GM18873 (cell line): ENCODE measurements at regions not wholly inside any gene's neighbourhood (a gene's known extent, or its start where the extent isn't known, plus 50 kb on each side); places are given as distances from the start of the nearest gene placed in this dataset.

Experiments
- ATAC-seq: cut with Tn5 transposase; IDR thresholded peaks from one replicate; pipeline ENCODE4 v1.9.1; 2021; ENCODE audit warnings: mild to moderate bottlenecking, moderate library complexity, moderate number of reproducible peaks; ENCODE audit not compliant: unreplicated experiment, low FRiP score

- ATAC-seq, result no peak
These were observed 555.3 kb downstream of the MED13L start for GRCh38 chr12:115722181-115722580.

DNA sequence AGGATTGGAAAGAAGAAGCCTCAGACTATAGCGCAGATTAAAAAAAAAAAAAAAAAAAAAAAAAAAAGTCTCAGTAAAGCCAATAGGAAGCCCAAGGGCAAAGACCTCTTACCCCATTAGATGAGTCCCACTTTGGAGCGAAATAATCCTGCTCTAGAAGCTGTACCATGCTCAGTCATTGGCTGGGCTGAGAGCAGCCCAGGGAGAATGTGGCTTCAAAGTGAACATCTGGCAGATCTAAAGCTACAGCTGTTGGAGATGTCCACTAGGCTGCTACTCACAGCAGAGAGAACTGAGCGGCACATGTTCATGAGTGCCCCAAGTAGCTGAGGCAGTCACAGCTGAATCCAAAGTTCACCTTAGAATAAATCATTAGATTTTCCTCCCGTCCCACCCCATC, 560.9 kb downstream of the MED13L start:
- no peak for ATAC-seq

GRCh38 chr12:115712676-115713075, 564.8 kb downstream of the MED13L start:
- no peak for ATAC-seq

- ATAC-seq, result no peak
These were observed 567.4 kb downstream of the MED13L start for GRCh38 chr12:115710104-115710564.

DNA sequence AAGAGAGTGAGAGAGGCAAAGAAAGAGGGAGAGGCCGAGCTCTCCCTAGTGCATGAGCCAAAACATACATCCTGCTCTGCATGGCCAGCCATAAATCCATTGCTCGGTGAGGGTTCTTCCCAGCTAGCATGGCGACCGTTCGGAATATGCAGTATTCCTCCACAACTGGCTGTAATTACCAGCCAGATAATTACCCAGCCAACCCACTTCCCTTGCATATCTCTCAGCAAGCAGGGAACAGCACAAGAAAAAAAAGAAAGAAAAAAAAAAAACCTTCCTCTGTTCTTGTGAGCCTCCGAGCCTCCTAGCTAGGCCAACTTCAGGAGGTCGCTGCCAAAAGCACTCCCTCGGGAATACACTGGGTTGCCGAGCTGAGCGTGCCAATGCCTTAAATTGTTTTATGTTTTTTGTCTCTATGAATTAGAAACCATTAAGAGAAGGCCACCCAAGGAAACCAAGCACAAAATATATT, 567.9 kb downstream of the MED13L start:
- ATAC-seq, result no peak

GRCh38 chr12:115708801-115709200, 568.7 kb downstream of the MED13L start:
- no peak for ATAC-seq

GRCh38 chr12:115700896-115701465, 576.5 kb downstream of the MED13L start:
- ATAC-seq, result no peak

DNA sequence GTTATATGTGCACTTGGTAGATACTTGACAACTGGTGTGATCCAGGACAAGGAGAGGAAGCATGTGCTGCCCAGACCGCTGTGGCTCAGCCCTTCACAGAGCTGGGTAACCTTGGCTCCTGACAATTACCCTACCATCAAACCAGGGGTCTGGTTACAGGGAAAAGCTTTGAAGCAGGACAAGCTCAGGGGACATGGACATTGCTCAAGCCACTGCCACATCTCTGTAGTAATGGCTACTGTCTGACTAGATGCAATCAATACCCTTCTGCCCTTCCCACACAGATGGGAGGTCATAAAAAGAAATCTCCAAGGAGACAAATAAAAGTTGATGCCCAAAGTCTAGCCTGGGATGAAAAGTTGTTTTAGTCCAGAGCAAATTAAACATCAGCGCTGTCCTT, 577.4 kb downstream of the MED13L start:
- ATAC-seq, result no peak

DNA sequence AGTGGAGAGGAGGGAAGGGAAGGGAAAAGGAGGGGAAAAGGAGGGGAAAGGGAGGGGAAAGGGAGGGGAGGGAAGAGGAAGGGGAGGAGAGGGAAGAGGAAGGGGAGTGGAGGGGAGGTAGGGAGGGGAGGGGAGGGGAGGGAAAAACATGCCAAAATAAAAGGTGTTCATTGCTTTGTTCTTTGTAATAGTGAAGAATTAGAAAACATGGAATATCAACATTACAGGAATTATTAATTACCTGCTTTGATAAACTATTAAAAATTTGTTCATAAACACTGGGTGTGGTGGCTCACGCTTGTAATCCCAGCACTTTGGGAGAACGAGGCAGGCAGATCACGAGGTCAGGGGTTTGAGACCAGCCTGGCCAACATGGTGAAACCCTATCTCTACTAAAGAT, 579.2 kb downstream of the MED13L start:
- no peak for ATAC-seq

- ATAC-seq, result no peak
These were observed 580.2 kb downstream of the MED13L start for GRCh38 chr12:115697340-115697739.

DNA sequence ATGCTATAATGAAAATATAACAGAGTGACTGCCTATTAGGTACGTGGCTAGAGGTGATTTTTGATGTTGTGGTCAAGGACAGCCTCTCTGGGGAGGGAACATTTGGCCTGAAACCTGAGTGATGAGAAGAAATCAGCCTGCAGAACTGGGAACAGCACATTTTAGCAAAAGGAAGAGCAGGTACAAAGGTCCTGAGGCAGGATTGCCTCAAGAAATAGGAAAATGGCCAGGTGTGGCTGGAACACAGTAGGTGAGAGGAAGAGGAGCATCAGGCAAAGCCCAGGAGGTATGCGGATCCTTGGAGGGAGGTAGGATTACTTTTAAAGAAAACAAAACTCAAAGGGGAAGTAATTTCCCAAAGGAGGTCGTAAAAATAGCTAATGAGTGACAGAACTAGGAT, 582.9 kb downstream of the MED13L start:
- ATAC-seq, result no peak

DNA sequence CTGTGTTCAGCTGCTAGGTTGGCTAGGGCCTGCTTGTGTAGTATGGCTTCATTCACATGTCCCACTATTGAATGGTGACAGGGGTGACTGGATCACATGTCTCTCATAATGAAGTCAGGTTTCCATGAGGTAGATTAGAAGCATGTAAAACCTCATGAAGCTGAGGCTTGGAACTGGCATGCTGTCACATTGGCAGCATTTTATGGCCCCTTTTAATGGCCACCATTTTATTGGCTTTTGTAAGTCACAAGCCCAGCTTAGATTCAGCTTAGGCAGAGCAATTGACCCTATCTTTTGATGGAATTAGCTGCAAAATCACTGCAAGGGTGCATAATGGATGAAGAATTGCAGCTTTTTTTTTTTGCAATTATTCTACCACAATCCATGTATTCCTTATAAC, 583.5 kb downstream of the MED13L start:
- ATAC-seq, result no peak

DNA sequence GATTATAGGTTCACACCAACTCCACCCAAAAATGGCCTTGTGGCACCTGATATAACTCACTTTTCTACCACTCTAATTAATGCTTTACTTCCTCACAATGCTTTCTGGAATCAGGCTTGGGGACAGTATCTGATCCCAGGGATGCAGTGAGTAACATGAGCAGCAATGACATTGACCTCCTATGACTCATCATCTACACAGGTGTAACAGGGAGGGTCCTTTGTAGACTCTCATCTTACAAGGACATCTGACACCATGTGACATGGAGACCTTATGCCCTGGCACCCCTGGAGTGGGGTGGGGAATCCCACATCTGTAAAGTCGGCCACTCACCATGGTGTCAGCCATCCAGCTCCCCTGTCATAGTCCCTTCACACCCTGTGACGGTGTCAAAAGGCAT, 586.4 kb downstream of the MED13L start:
- no peak for ATAC-seq

DNA sequence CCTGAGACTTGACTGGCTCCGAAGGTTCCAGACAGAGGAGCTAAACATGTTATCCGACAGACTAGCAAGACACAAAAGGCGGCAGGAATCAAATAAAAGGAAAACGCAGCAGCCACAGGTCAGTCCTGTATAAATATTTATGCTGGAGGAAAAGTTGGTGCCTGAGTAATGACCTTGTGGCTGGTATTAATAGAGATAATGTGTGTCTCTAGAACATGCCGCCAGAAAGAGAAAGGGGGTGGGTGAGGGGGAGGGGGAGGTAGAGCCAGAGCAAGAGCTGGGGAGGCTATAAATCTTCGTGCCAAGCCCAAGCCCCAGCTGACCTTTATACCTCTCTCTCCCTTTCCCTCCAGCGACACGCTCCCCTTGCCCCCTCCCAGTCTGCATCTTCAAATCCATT, 590.4 kb downstream of the MED13L start:
- no peak for ATAC-seq

- no peak for ATAC-seq
These were observed 594.2 kb downstream of the MED13L start for GRCh38 chr12:115683240-115683780.

DNA sequence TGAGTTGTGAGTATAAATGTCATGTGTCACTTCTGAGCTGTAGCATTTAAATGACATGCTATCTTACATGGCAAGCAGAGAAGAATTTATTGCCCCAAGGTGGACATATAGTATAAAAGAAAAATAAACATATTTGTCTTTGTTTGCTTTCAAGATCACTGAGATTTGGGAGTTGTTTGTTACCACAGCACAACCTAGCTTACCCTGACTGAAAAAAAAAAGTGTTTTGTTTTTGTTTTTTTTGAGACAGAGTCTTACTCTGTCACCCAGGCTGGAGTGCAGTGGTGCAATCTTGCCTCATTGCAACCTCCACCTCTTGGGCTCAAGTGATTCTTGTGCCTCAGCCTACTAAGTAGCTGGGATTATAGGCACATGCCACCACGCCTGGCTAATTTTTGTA, 596.5 kb downstream of the MED13L start:
- no peak for ATAC-seq

GRCh38 chr12:115672506-115673080, 604.9 kb downstream of the MED13L start:
- ATAC-seq, result no peak

DNA sequence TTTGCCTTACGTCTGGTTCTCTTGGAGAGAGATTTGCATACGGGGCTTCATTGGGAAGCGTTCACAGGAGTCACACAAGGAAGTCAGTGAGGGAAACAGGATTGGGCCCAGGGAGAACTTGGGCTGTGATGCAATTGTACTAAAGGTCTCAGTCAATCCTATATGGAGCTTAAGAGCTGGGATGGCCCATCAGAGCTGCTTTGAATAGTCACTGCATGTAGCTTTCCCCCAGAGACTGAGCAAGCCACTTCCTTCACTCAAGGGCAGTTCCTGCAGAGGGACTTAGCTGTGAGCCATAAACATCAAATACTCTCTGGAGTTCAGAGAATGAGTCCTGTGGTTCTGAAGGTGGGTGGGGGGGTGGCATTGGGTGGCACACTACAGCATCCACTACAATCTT, 605.4 kb downstream of the MED13L start:
- no peak for ATAC-seq

DNA sequence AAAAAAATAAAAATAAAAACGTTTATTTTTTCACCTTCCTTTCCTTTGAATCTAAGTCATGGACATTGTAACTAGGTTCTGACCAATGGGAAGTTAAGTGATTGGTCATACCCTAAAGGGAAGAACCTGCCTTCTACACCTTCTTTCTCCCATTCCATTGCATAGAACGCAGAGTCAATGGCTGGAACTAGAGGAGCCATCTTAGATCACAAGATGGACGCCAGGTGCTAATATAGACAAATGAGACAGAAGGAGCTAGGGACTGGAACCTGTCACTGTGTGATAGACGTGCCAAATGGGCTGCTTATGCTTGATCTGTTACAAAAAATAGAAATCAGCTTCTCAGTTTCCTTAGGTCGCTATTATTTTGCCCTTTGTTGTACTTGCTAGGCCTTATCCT, 606.6 kb downstream of the MED13L start:
- no peak for ATAC-seq

GRCh38 chr12:115667116-115667515, 610.4 kb downstream of the MED13L start:
- ATAC-seq, result no peak

GRCh38 chr12:115666168-115666567, 611.3 kb downstream of the MED13L start:
- ATAC-seq, result no peak

DNA sequence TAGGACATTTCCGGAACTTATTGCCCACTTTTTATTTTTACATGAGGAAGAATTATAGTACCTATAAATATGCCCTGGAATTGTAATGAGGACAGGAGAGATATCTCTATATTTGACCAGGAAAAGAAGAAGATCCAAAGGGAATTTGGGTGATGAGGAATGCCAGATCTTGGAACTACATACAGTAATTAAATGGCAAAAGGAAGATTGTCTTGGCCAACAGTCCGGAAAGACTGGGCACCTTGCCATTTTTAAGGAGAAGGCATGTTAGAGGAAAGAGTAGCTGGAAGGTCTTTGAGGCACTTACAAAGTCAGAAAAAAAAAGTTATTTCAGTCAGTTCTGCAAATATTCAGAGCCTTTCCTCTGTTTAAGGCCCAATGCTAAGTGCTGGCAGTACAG, 616.4 kb downstream of the MED13L start:
- no peak for ATAC-seq
